Neural crest cell (in vitro differentiated cells): ENCODE measurements at regions not wholly inside any gene's neighbourhood (a gene's known extent, or its start where the extent isn't known, plus 50 kb on each side); places are given as distances from the start of the nearest gene placed in this dataset.

ENCODE experiments used
- DNase-seq: peaks from one replicate; pipeline ENCODE4 v3.0.0; 2021; ENCODE audit warnings: low read depth, mixed read lengths, low spot score
- H3K27ac Mint-ChIP-seq: one replicate; pipeline ENCODE4 v1.8.0; 2021; ENCODE audit warnings: mild to moderate bottlenecking, mixed read lengths; ENCODE audit not compliant: unreplicated experiment
- H3K27me3 Mint-ChIP-seq: 2 replicates; pipeline ENCODE4 v1.8.0; 2021; ENCODE audit warnings: low read depth, mild to moderate bottlenecking, mixed read lengths
- H3K36me3 Mint-ChIP-seq: 2 replicates; pipeline ENCODE4 v1.8.0; 2021; ENCODE audit warnings: low read depth, mild to moderate bottlenecking, mixed read lengths
- H3K4me1 Mint-ChIP-seq: 2 replicates; pipeline ENCODE4 v1.8.0; 2021; ENCODE audit warnings: mixed read lengths
- H3K4me3 Mint-ChIP-seq: one replicate; pipeline ENCODE4 v1.8.0; 2021; ENCODE audit warnings: mild to moderate bottlenecking, mixed read lengths
- H3K9me3 Mint-ChIP-seq: 2 replicates; pipeline ENCODE4 v1.8.0; 2021; ENCODE audit warnings: mixed read lengths
- TF ChIP-seq, protein P1 (sequence below): fragments of 200-600 bp; sonication (generic); conservative IDR thresholded peaks from 2 replicates; pipeline ENCODE4 v1.5.0; 2021; ENCODE audit warnings: antibody characterized with exemption, mild to moderate bottlenecking

DNA sequence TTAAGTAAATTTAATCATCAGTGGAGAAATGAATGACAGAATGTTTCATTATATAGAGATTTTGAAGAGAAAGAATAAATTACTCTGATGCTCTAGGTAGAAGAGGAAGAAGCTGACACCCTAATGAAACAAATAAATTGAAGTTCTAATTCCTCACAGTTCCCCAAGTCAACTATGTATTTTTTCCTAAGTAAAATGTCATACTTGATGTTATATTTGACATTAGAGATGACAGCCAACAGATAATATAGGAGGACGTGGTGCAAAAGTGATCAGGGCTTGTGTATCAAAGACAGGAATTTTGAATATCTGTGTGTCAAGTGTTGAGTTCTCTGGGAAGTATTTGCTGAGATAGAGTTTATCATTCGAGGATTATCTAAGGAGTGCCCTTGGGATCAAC, 81.2 kb upstream of the CADPS start:
- Mint-ChIP-seq H3K27me3 (no peaks in the 10 kb centered on the region), H3K4me1 (peaks cover 5% of the 10 kb centered on the region), H3K36me3 (no peaks in the 10 kb centered on the region), H3K4me3 (no peak overlapping the region), H3K9me3 (no peaks in the 10 kb centered on the region), H3K27ac (no peak overlapping the region)
- TF ChIP-seq, protein P1, sequence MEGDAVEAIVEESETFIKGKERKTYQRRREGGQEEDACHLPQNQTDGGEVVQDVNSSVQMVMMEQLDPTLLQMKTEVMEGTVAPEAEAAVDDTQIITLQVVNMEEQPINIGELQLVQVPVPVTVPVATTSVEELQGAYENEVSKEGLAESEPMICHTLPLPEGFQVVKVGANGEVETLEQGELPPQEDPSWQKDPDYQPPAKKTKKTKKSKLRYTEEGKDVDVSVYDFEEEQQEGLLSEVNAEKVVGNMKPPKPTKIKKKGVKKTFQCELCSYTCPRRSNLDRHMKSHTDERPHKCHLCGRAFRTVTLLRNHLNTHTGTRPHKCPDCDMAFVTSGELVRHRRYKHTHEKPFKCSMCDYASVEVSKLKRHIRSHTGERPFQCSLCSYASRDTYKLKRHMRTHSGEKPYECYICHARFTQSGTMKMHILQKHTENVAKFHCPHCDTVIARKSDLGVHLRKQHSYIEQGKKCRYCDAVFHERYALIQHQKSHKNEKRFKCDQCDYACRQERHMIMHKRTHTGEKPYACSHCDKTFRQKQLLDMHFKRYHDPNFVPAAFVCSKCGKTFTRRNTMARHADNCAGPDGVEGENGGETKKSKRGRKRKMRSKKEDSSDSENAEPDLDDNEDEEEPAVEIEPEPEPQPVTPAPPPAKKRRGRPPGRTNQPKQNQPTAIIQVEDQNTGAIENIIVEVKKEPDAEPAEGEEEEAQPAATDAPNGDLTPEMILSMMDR = no peak
- DNase-seq = no peak

DNA sequence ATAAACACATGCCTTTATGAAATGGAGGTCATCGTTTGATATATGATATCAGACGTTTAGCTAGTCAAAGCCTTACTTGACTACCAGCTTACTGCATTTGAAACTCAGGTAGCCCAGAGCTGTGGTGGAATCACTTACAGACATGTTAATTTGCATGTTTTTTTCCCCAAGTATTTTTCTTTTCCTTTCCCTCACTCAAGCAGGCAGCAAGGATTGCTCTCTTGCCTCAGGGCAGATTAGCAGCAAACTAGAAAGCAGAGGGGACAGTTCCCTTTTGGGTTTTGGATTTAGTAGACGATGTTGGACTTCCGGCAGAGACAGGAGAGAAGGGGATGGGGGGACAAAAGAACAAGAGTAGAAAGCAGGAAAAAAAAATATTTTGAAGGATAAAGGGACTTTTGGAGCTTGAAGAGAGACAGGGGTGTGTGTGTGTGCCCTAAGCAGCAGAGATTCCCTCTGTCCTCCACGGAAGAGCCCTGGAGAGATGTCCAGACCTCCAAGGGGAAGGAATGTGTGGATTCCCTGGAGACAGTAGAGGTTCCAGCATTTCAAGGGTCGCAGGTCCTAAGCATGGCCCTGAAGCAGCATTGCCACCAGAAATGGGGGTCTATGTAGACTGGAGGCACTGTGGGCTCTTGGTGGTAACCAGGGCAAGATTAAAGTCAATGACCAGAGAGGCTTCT, 86.8 kb upstream of the CADPS start:
- no peaks in the 10 kb centered on the region for H3K36me3 Mint-ChIP-seq
- DNase-seq = no peak
- TF ChIP-seq, protein P1 = no peak
- no peak overlapping the region for H3K27ac Mint-ChIP-seq
- no peaks in the 10 kb centered on the region for H3K9me3 Mint-ChIP-seq
- H3K4me1 Mint-ChIP-seq = no peaks in the 10 kb centered on the region
- H3K4me3 Mint-ChIP-seq = no peak overlapping the region
- H3K27me3 Mint-ChIP-seq = no peaks in the 10 kb centered on the region

DNA sequence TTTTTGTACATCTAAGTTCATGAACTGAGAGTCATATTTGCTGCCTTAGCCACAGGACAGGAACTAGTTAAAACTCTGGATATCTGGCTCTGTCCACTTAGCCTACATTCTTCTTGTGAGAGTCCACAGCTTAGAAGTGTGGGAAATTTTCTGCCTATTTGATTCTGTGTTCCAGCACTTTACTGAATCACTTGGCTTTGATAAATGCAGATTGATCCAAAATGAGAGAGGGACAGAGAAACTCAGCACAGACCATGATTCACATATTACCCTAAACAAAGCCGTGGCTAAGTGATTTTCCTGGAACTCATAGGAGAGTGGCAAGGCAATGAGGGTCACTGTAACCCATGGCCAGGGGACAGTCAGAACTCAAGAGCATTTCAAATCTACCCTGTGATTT, 87.5 kb upstream of the CADPS start:
- H3K36me3 Mint-ChIP-seq = no peaks in the 10 kb centered on the region
- no peak for DNase-seq
- no peak overlapping the region for H3K27ac Mint-ChIP-seq
- TF ChIP-seq, protein P1 = no peak
- no peaks in the 10 kb centered on the region for H3K27me3 Mint-ChIP-seq
- no peak overlapping the region for H3K4me3 Mint-ChIP-seq
- no peaks in the 10 kb centered on the region for H3K9me3 Mint-ChIP-seq
- H3K4me1 Mint-ChIP-seq = no peaks in the 10 kb centered on the region

DNA sequence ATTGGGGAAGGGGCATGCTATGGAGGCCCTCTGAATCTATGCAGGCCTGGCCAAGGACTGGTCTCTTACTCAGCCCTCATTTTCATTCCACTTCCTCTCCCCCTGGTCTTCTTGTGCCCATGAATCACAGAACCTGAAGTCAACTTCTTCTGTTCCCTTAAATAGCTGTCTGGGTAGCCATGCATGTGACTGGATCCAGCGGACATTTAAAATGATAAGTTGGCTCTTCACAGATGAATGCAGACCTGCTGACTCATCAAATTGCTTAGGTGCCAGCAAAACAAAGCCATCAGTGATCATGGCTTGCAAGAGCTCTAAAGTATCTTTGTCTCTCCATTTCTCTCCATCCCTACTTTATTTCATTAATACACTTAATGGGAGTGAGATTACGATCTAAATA, 90.1 kb upstream of the CADPS start:
- Mint-ChIP-seq H3K9me3 (no peaks in the 10 kb centered on the region), H3K27me3 (no peaks in the 10 kb centered on the region), H3K4me3 (no peak overlapping the region), H3K4me1 (no peaks in the 10 kb centered on the region), H3K36me3 (no peaks in the 10 kb centered on the region), H3K27ac (no peak overlapping the region)
- DNase-seq = no peak
- TF ChIP-seq, protein P1 = no peak

DNA sequence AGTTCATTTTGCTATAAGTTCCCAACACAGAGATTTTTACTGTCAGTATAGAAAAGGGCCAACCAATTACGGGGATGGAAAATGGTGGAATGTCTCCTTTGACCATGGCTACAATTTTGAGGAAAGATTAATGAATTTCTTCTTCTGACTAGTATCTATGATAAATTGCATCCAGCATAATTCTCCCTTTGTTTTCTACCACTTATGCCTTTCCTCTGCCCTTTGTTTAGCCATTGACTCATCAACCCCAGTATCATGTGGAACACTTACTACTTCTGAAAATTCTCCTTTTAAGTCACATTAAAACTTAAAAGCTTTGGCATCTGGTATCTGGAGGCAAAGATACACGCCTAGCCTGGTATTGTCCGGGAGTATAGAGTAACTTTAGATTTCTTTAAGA, 92.9 kb upstream of the CADPS start:
- TF ChIP-seq, protein P1 = no peak
- DNase-seq = no peak
- H3K27ac Mint-ChIP-seq = no peak overlapping the region
- H3K4me3 Mint-ChIP-seq = no peak overlapping the region
- H3K9me3 Mint-ChIP-seq = no peaks in the 10 kb centered on the region
- H3K27me3 Mint-ChIP-seq = no peaks in the 10 kb centered on the region
- no peaks in the 10 kb centered on the region for H3K4me1 Mint-ChIP-seq
- no peaks in the 10 kb centered on the region for H3K36me3 Mint-ChIP-seq

DNA sequence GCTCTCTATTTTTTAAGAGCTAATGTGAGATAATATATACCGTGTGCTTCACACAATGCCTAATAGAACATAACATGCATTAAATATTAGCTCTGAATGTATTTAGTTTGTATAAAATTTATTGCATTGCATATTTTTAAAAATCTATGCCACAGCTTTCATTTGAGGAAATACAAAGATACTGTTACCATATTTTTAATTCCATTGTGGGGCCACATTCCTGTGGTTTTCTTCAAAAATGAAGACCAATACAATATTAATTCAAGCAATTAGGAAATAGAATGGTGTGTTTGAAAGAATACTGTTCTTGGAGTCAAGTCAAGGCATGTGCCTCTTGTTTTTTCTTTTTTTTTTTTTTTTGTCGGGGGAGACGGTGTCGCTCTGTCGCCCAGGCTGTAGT, 95.4 kb upstream of the CADPS start:
- Mint-ChIP-seq H3K4me1 (no peaks in the 10 kb centered on the region), H3K4me3 (no peak overlapping the region), H3K27ac (no peak overlapping the region), H3K36me3 (no peaks in the 10 kb centered on the region), H3K27me3 (no peaks in the 10 kb centered on the region), H3K9me3 (no peaks in the 10 kb centered on the region)
- TF ChIP-seq, protein P1 = no peak
- no peak for DNase-seq
